HepG2 (cell line): ENCODE measurements at regions not wholly inside any gene's neighbourhood (a gene's known extent, or its start where the extent isn't known, plus 50 kb on each side); places are given as distances from the start of the nearest gene placed in this dataset.
A peak's percentile ranks its signal among the peaks of the same experiment; 100 is the strongest.

Experiments used
- ATAC-seq: fragments of 200-7000 bp; cut with Tn5 transposase; 3 replicates; pipeline ENCODE4 v1.9.1; 2020; ENCODE audit warnings: mild to moderate bottlenecking, moderate library complexity
- BruUV-seq: library from RNA; stranded (reverse); fragments of 400-500 nt; replicated peaks from 2 replicates; lab custom pipeline; 2021; lab: Mats Ljungman, UMichigan
- CTCF ChIA-PET: fragments of 300-600 bp; formaldehyde crosslinking; extraction: SDS; loops from one replicate; lab custom pipeline; 2021; ENCODE audit warnings: low total read pairs, inconsistent platforms, low intra/inter-chr PET ratio; lab: Yijun Ruan, JAX
- POLR2A ChIA-PET: fragments of 350-600 bp; sonication (Branson Sonifier 250); formaldehyde crosslinking; loops from one replicate; lab custom pipeline; 2020; ENCODE audit warnings: antibody characterized with exemption, inconsistent platforms; lab: Yijun Ruan, JAX
- DNase-seq: peaks from one replicate; pipeline ENCODE4 v3.0.0-alpha.2; 2015; ENCODE audit warnings: low spot score
- FAIRE-seq: peaks from 3 replicates; lab custom pipeline; 2011; peaks lifted over from hg19 to GRCh38; lab: Jason Lieb, UNC
- H2AFZ ChIP-seq: one replicate; pipeline ENCODE4 v1.6.1; 2011; ENCODE audit warnings: low read length, inconsistent platforms
- H3K27ac ChIP-seq: fragments of 300-600 bp; 3 replicates; pipeline ENCODE4 v1.8.0; 2011; ENCODE audit warnings: mixed run types, mild to moderate bottlenecking, mixed read lengths, low read length, inconsistent platforms; ENCODE audit not compliant: insufficient read depth; ENCODE audit errors: extremely low read length
- H3K27me3 ChIP-seq, 2 experiments: fragments of 200-600 bp in 1 of 2; 2 replicates in 1 of 2; 3 replicates in 1 of 2; pipeline versions ENCODE4 v1.6.0 to v1.8.0; 2011; ENCODE audit warnings: low read length in 2 of 2, mild to moderate bottlenecking in 2 of 2, moderate library complexity in 2 of 2, inconsistent platforms in 1 of 2; ENCODE audit not compliant: insufficient read depth in 2 of 2, control insufficient read depth in 1 of 2
- H3K36me3 ChIP-seq, 2 experiments: fragments of 200-600 bp in 1 of 2; replicated peaks in 1 of 2; 2 replicates in 1 of 2; 3 replicates in 1 of 2; pipeline versions ENCODE4 v1.5.1 to v1.8.0; 2011; ENCODE audit warnings: low read length in 2 of 2, inconsistent platforms in 1 of 2; ENCODE audit not compliant: insufficient read depth in 2 of 2, control insufficient read depth in 1 of 2
- H3K4me1 ChIP-seq: 2 replicates; pipeline ENCODE4 v1.5.1; 2012; ENCODE audit warnings: low read length, inconsistent platforms; ENCODE audit not compliant: insufficient read depth
- H3K4me2 ChIP-seq: 2 replicates; pipeline ENCODE4 v1.6.0; 2011; ENCODE audit warnings: low read depth, low read length, inconsistent platforms
- H3K4me3 ChIP-seq, 3 experiments: fragments of 200-600 bp in 1 of 3; sonication (generic), shearing (Covaris generic) in 1 of 3; replicated peaks in 1 of 3; 2 replicates each; pipeline ENCODE4 v1.5.1; 2011 to 2016; ENCODE audit warnings: low read length in 3 of 3, inconsistent platforms in 2 of 3, low read depth in 2 of 3, mild to moderate bottlenecking in 2 of 3, control low read depth in 1 of 3, mixed read lengths in 1 of 3; ENCODE audit not compliant: insufficient read depth in 1 of 3
- H3K79me2 ChIP-seq: one replicate; pipeline ENCODE4 v1.6.1; 2011; ENCODE audit warnings: low read length, inconsistent platforms; ENCODE audit not compliant: insufficient read depth
- H3K9ac ChIP-seq: 2 replicates; pipeline ENCODE4 v1.6.0; 2011; ENCODE audit warnings: mild to moderate bottlenecking, low read depth, low read length, inconsistent platforms; ENCODE audit not compliant: insufficient read depth
- H3K9me3 ChIP-seq: 2 replicates; pipeline ENCODE4 v1.5.1; 2012; ENCODE audit warnings: mild to moderate bottlenecking, low read length
- H4K20me1 ChIP-seq: 2 replicates; pipeline ENCODE4 v1.6.0; 2011; ENCODE audit warnings: inconsistent platforms, mild to moderate bottlenecking, low read length, moderate library complexity; ENCODE audit not compliant: insufficient read depth
- AKAP8 ChIP-seq: sonication (generic); formaldehyde crosslinking; IDR thresholded peaks from 2 replicates; pipeline ENCODE4 v1.5.1; 2020; ENCODE audit warnings: mild to moderate bottlenecking, missing genetic modification reagents
- CEBPB ChIP-seq: IDR thresholded peaks from 2 replicates; pipeline ENCODE4 v1.6.1; 2011; ENCODE audit warnings: low read depth, low read length, improper control_type of control experiment, borderline replicate concordance
- CREB3 ChIP-seq: sonication (generic); formaldehyde crosslinking; IDR thresholded peaks from 2 replicates; pipeline ENCODE4 v1.5.0; 2020; ENCODE audit warnings: missing genetic modification reagents
- DR1 ChIP-seq: sonication (generic); formaldehyde crosslinking; IDR thresholded peaks from 2 replicates; pipeline ENCODE4 v1.8.0; 2021; ENCODE audit warnings: mild to moderate bottlenecking, missing genetic modification reagents, inconsistent platforms
- FOXA1 ChIP-seq, 2 experiments: fragments of 450-650 bp in 1 of 2; sonication (generic) in 1 of 2; formaldehyde crosslinking in 1 of 2; IDR thresholded peaks; 2 replicates each; pipeline versions ENCODE4 v1.4.0 to v1.6.1; 2016 to 2020; ENCODE audit warnings: missing genetic modification reagents in 1 of 2
- HDAC2 ChIP-seq: sonication (generic); formaldehyde crosslinking; IDR thresholded peaks from 2 replicates; pipeline ENCODE4 v1.4.0; 2020; ENCODE audit warnings: missing genetic modification reagents
- HOXA5 ChIP-seq: sonication (generic); formaldehyde crosslinking; IDR thresholded peaks from 2 replicates; pipeline ENCODE4 v1.4.0; 2020; ENCODE audit warnings: missing genetic modification reagents
- MNT ChIP-seq: fragments of 450-650 bp; IDR thresholded peaks from 2 replicates; pipeline ENCODE4 v1.6.1; 2016
- NBN ChIP-seq: fragments of 450-650 bp; conservative IDR thresholded peaks from 2 replicates; pipeline ENCODE4 v1.6.1; 2017
- PCBP1 ChIP-seq: fragments of 200-400 bp; formaldehyde crosslinking; IDR thresholded peaks from 2 replicates; pipeline ENCODE4 v1.6.1; 2017; ENCODE audit warnings: mild to moderate bottlenecking, low read depth, low read length, borderline replicate concordance
- PREB ChIP-seq: sonication (generic); formaldehyde crosslinking; IDR thresholded peaks from 2 replicates; pipeline ENCODE4 v1.4.0; 2020; ENCODE audit warnings: missing genetic modification reagents
- RELA ChIP-seq: sonication (generic); formaldehyde crosslinking; IDR thresholded peaks from 2 replicates; pipeline ENCODE4 v1.4.0; 2020; ENCODE audit warnings: missing genetic modification reagents
- SKI ChIP-seq: fragments of 450-650 bp; IDR thresholded peaks from one replicate; pipeline ENCODE4 v1.6.1; 2018; ENCODE audit warnings: mild to moderate bottlenecking; ENCODE audit not compliant: partially characterized antibody
- ZNF382 ChIP-seq: sonication (generic); formaldehyde crosslinking; IDR thresholded peaks from 2 replicates; pipeline ENCODE4 v1.5.0; 2020; ENCODE audit warnings: missing genetic modification reagents, mild to moderate bottlenecking, borderline replicate concordance
- ZNF776 ChIP-seq: sonication (generic); formaldehyde crosslinking; IDR thresholded peaks from 2 replicates; pipeline ENCODE4 v1.4.0; 2020; ENCODE audit warnings: mild to moderate bottlenecking, missing genetic modification reagents
- ZSCAN12 ChIP-seq: sonication (generic); formaldehyde crosslinking; IDR thresholded peaks from 2 replicates; pipeline ENCODE4 v1.9.0; 2021; ENCODE audit warnings: mild to moderate bottlenecking, missing genetic modification reagents
- ZSCAN29 ChIP-seq: sonication (generic); formaldehyde crosslinking; conservative IDR thresholded peaks from 2 replicates; pipeline ENCODE4 v1.4.0; 2020; ENCODE audit warnings: mild to moderate bottlenecking, missing genetic modification reagents
- WGBS: methylation state at CpG from one replicate; pipeline ENCODE4 v1.1.6; 2017; ENCODE audit warnings: low lambda C conversion rate; 5-methylcytosine and 5-hydroxymethylcytosine counted together
- in situ Hi-C: cut with HindIII; loops from 2 replicates; pipeline ENCODE4 v1.10.0; 2017; ENCODE audit warnings: low pct_unique_long_range_greater_than_20kb; ENCODE audit not compliant: extremely low pct_ligation_motif_present
- intact Hi-C: fragments of 100-400 bp; cut with micrococcal nuclease; formaldehyde crosslinking; loops from one replicate; pipeline ENCODE4 v1.10.0; 2022; ENCODE audit not compliant: unreplicated experiment

- Histone ChIP-seq H4K20me1 (no peaks in the 10 kb centered on the region), H3K27ac (no peak overlapping the region), H3K9me3 (no peaks in the 10 kb centered on the region), H3K4me3 (no peak overlapping the region), H3K4me2 (no peak overlapping the region), H3K79me2 (no peaks in the 10 kb centered on the region), H3K9ac (no peak overlapping the region), H3K36me3 (no peaks in the 10 kb centered on the region), H2AFZ (no peak overlapping the region), H3K4me1 (no peaks in the 10 kb centered on the region), H3K27me3 (0 out of 5 replicates have a peak, but pooled peaks cover 0 to 7% of the 10 kb centered on the region in 2 experiments)
- in situ Hi-C loops (no loop called here), intact Hi-C loops (no loop called here)
- ATAC-seq (peak; percentile 46), FAIRE-seq (no peak), DNase-seq (no peak)
- TF ChIP-seq ZNF776 (CRISPR knock-in tag): 0 out of 2 replicates have a peak, but pooled peaks have one; percentile 23
- peak; percentile 93; the same call in 1 of the 2 replicates for TF ChIP-seq RELA
- no peak for TF ChIP-seq CREB3
- TF ChIP-seq ZSCAN29: no peak
- no peak for TF ChIP-seq AKAP8 (CRISPR knock-in tag)
- TF ChIP-seq FOXA1 (IDR thresholded peaks at IDR 0.05): no peak
- no peak for TF ChIP-seq FOXA1 (CRISPR knock-in tag; IDR thresholded peaks at IDR 0.05)
- no peak for TF ChIP-seq ZNF382
- TF ChIP-seq PCBP1: no peak
- no TSS peak for BruUV-seq
- ChIA-PET POLR2A (no interaction called here), CTCF (no interaction called here)
- WGBS: 28% methylated on average over 3 of the region's 4 CpGs
These were observed 115.8 kb upstream of the CCL21 start for GRCh38 chr9:34825775-34826174.

GRCh38 chr9:34823778-34824177, 113.8 kb upstream of the CCL21 start:
- no peak overlapping the region for H2AFZ ChIP-seq
- in situ Hi-C loops: no loop called here
- no peak overlapping the region for H3K4me3 ChIP-seq
- no peaks in the 10 kb centered on the region for H3K9me3 ChIP-seq
- intact Hi-C loops: no loop called here
- FAIRE-seq (no peak), DNase-seq (no peak), ATAC-seq (no peak)
- no peaks in the 10 kb centered on the region for H3K4me1 ChIP-seq
- H3K4me2 ChIP-seq: no peak overlapping the region
- BruUV-seq: no TSS peak
- CTCF ChIA-PET: no interaction called here
- POLR2A ChIA-PET: no interaction called here
- H3K9ac ChIP-seq: no peak overlapping the region
- H3K79me2 ChIP-seq: no peaks in the 10 kb centered on the region
- H3K36me3 ChIP-seq: no peaks in the 10 kb centered on the region
- no peak overlapping the region for H3K27ac ChIP-seq
- WGBS: 0% methylated on average over 2 of the region's 4 CpGs
- H4K20me1 ChIP-seq: no peaks in the 10 kb centered on the region
- H3K27me3 ChIP-seq: 0 out of 5 replicates have a peak, but pooled peaks cover 0 to 7% of the 10 kb centered on the region in 2 experiments
- TF ChIP-seq HDAC2 (CRISPR knock-in tag): no peak
- no peak for TF ChIP-seq SKI
- TF ChIP-seq DR1 (CRISPR knock-in tag): no peak
- no peak for TF ChIP-seq ZNF776 (CRISPR knock-in tag)
- TF ChIP-seq CEBPB: no peak
- no peak for TF ChIP-seq NBN
- TF ChIP-seq PREB (CRISPR knock-in tag): no peak
- no peak for TF ChIP-seq MNT
- TF ChIP-seq HOXA5 (CRISPR knock-in tag): no peak
- TF ChIP-seq ZSCAN12 (CRISPR knock-in tag): no peak
